Esophagus muscularis mucosa (tissue), 3 donors: ENCODE measurements at regions not wholly inside any gene's neighbourhood (a gene's known extent, or its start where the extent isn't known, plus 50 kb on each side); places are given as distances from the start of the nearest gene placed in this dataset.

Experiments used
- CTCF ChIP-seq, 3 experiments: fragments of 200-600 bp in 2 of 3; fragments of 450-650 bp in 1 of 3; sonication (generic) in 2 of 3; IDR thresholded peaks; one replicate each; pipeline ENCODE4 v1.5.1; 2017 to 2019; ENCODE audit warnings: antibody characterized with exemption in 3 of 3, mild to moderate bottlenecking in 2 of 3, moderate library complexity in 1 of 3
- POLR2A ChIP-seq: fragments of 450-650 bp; IDR thresholded peaks from one replicate; pipeline ENCODE4 v1.6.1; 2017; ENCODE audit warnings: antibody characterized with exemption, moderate library complexity, mild to moderate bottlenecking, low read depth

GRCh38 chr4:74615411-74615810, 170.5 kb downstream of the AREG start:
- no peak for TF ChIP-seq CTCF (IDR thresholded peaks at IDR 0.05)
- no peak for TF ChIP-seq POLR2A
